CD1c-positive myeloid dendritic cell (primary cell): ENCODE measurements at regions not wholly inside any gene's neighbourhood (a gene's known extent, or its start where the extent isn't known, plus 50 kb on each side); places are given as distances from the start of the nearest gene placed in this dataset.

Experiments used
- DNase-seq: peaks from one replicate; pipeline ENCODE4 v3.0.0-alpha.2; 2016; ENCODE audit errors: extremely low spot score

GRCh38 chr1:235027076-235027861, 101.4 kb downstream of the TOMM20 start:
- no peak for DNase-seq

GRCh38 chr1:235025422-235025984, 103.1 kb downstream of the TOMM20 start:
- DNase-seq, result no peak

GRCh38 chr1:235024711-235025421, 103.8 kb downstream of the TOMM20 start:
- DNase-seq, result no peak

GRCh38 chr1:235023711-235024439, 104.8 kb downstream of the TOMM20 start:
- DNase-seq, result peak; percentile 25

GRCh38 chr1:235022981-235023710, 105.5 kb downstream of the TOMM20 start:
- DNase-seq, result no peak

- DNase-seq, result no peak
Measured at GRCh38 chr1:235022341-235022980, 106.2 kb downstream of the TOMM20 start.

- no peak for DNase-seq
Measured at GRCh38 chr1:235021815-235022214, 106.8 kb downstream of the TOMM20 start.

GRCh38 chr1:235021321-235021720, 107.3 kb downstream of the TOMM20 start:
- DNase-seq, result no peak

- DNase-seq, result no peak
Measured at GRCh38 chr1:235019961-235020360, 108.7 kb downstream of the TOMM20 start.

- DNase-seq, result no peak
Measured at GRCh38 chr1:235019471-235019870, 109.2 kb downstream of the TOMM20 start.

- DNase-seq, result peak; percentile 43
Measured at GRCh38 chr1:235018720-235019444, 109.8 kb downstream of the TOMM20 start.

- no peak for DNase-seq
Measured at GRCh38 chr1:235018161-235018560, 110.5 kb downstream of the TOMM20 start.

GRCh38 chr1:235017719-235018118, 110.9 kb downstream of the TOMM20 start:
- no peak for DNase-seq

GRCh38 chr1:235017191-235017590, 111.4 kb downstream of the TOMM20 start:
- DNase-seq, result no peak

- DNase-seq, result peak; percentile 91
Measured at GRCh38 chr1:235015291-235015985, 113.2 kb downstream of the TOMM20 start.

GRCh38 chr1:235014756-235015155, 113.9 kb downstream of the TOMM20 start:
- DNase-seq, result no peak

GRCh38 chr1:235013512-235013911, 115.1 kb downstream of the TOMM20 start:
- DNase-seq, result peak; percentile 64

GRCh38 chr1:235012436-235013210, 116.0 kb downstream of the TOMM20 start:
- peak; percentile 43 for DNase-seq
